ENCODE measurements at regions not wholly inside any gene's neighbourhood (a gene's known extent, or its start where the extent isn't known, plus 50 kb on each side); places are given as distances from the start of the nearest gene placed in this dataset.
"Not testable (repeated sequence)": the region's sequence is repeated elsewhere in the genome, so short reads cannot be mapped to it uniquely, and the experiment has no call there.

- DNase-seq = no peak
These were observed 592.9 kb downstream of the ZNF608 start for GRCh38 chr5:124153588-124153987.

GRCh38 chr5:124148574-124148973 lies 597.9 kb downstream of the ZNF608 start:
- DNase-seq = no peak

DNA sequence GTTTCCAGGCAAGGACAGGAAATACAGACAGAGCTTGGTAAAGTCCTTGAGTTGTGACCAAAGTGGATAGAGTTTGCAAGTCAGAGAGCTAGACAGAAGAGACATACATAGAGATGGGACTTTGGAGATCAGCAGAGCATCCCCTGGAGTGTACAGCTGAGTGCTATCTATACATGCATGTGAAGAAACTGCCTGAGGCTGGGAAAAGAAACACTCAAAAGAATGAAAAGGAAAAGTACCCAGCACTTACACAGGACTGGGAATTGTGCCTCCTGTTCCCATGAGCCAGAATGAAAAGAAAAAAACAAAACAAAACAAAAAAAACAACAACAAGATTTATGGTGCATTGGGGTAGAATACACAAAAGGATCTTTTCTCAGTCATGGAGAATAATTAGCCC lies 606.4 kb downstream of the ZNF608 start:
- DNase-seq = no peak

GRCh38 chr5:124139477-124139876 lies 607.0 kb downstream of the ZNF608 start:
- no peak for DNase-seq

DNA sequence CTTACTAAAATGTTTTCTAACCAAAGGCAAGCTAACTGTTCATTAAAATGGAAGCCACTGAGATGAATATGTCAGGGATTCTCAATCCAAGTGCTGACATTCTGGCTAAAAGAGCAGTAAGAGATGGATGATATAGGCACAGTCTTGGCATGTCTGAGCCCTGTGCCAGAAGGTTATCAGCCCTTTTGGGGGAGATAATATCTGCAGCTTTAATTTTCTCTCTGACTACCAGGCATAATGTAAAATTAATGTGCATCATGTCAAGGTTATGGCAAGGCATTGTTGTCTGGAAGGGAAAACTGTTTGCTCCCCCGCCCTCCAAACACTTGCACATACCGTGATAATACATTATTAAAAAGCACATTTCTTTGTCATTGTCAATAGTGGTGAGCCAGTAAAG lies 609.8 kb downstream of the ZNF608 start:
- no peak for DNase-seq

DNA sequence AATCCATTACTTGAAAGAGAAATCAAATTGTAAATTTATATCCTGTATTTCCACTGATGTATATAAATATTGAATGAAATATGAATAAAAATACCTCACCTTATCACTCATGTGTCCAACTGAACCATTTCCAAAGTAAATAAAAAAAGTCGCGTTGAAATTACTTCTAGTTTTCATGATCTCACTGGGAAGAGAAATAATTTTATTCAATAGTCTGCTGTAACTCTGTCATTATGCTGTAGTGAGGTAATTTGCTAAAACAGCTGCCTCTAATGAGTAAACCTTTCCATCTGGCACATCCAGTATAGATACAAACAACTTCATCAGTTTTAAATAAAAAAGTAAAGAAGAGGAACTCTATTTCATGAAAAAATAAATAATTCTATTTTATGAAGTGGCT lies 611.5 kb downstream of the ZNF608 start:
- DNase-seq = no peak

DNA sequence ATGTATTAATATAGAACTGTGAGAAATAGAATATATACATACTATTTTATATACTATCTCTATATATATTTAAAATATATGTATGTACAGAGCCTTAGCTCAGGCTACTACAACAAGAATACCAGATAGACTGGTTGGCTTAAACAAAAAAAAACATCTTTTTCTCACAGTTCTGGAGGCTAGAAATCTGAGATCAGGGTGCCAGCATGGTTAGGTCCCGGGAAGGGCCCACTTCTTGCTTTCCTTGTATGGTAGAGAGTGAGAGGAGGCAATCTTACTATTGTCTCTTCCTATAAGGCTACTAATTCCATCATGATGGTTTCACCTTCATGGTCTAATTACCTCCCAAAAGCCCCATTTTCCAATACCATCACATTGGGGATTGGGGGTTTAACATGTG lies 613.0 kb downstream of the ZNF608 start:
- DNase-seq = no peak

- no peak for DNase-seq
These were observed 613.6 kb downstream of the ZNF608 start for GRCh38 chr5:124132843-124133242.

GRCh38 chr5:124131466-124131865 lies 615.0 kb downstream of the ZNF608 start:
- no peak for DNase-seq

DNA sequence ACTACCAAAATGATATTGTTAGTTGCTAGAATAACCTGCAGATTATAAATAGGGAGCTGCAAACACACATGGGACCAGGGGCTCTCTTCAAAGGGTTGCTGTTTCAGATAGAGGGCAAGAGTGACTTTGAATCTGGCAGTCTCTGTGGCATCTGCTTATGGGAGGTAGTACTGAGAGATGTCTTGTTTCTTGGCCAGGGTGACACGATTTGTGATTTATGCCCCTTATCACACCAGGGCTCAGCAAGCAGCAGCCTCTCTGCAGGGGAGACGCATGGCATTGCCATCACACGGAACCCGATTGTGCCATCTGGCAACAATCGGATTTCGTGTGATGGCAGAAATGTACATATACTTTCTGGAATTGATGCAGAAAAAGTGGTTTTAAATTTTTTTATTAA lies 615.6 kb downstream of the ZNF608 start:
- DNase-seq = no peak

- DNase-seq = no peak
These were observed 616.9 kb downstream of the CSNK1G3 start for GRCh38 chr5:124128867-124129266.

GRCh38 chr5:124126504-124127217 lies 614.7 kb downstream of the CSNK1G3 start:
- DNase-seq = no peak

DNA sequence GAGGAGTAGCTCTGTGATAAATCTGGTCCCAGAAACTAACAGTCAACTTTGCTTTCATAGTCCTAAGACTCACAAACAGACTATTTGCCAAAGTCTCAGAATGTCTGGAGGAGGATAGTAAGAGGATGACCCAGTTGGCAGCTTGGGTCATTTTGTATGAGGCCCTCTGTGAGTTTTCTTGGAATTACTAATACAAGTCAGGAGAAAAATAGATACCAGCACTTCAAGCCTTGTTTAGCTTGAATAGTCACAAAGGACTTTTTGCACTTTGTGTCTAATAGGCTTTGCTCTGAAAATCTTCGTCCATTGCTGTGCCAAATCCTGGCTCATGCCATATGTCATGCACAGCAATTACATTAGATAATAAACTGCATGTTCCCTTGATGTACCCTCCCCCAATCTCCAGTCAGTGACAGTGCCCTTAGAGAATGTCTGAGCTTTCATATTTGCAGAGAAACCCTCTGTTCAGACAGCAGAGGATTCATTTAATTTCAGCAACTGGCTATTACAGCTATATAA lies 612.8 kb downstream of the CSNK1G3 start:
- DNase-seq = no peak

GRCh38 chr5:124121198-124121597 lies 609.2 kb downstream of the CSNK1G3 start:
- no peak for DNase-seq

GRCh38 chr5:124114911-124115310 lies 602.9 kb downstream of the CSNK1G3 start:
- DNase-seq = no peak

DNA sequence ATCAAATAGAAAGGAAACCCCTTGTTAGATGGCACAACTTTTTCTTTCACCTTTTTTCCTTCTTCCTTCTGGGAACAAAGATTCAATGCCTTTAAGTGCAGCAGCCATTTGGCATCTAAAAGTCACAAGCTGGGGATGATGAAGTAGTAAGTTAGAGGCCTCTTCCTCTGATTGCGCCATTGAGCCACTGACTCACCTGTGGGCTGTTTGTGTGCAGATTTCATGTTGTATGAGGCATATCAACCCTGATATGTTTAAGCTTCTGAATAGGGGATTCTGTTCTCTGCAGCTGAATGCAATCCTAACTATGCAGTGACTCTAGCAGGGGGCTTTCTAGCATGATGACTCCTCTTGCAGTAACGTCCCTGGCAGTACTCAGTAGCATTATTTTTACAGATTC lies 599.9 kb downstream of the CSNK1G3 start:
- no peak for DNase-seq

GRCh38 chr5:124110942-124111341 lies 599.0 kb downstream of the CSNK1G3 start:
- no peak for DNase-seq

GRCh38 chr5:124105326-124105725 lies 593.3 kb downstream of the CSNK1G3 start:
- no peak for DNase-seq

DNA sequence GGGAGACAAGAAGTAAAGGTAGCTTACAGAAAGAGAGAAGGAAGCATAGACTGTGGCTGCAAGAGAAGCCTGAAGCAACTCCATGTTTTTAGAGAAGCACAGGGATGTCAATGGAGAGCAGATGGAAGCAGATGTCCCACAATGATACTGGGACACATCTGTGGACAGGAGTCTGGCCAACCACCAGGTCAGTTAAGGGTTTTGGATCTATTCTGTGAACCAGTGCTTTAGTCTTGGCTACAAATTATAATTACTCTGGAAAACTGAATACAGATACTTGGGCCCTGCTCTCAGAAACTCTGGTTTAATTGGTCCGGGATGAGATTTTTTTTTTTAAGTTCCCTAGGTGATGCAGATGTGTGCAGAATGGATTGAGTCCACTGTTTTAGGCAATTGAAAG lies 592.8 kb downstream of the CSNK1G3 start:
- DNase-seq = no peak

DNA sequence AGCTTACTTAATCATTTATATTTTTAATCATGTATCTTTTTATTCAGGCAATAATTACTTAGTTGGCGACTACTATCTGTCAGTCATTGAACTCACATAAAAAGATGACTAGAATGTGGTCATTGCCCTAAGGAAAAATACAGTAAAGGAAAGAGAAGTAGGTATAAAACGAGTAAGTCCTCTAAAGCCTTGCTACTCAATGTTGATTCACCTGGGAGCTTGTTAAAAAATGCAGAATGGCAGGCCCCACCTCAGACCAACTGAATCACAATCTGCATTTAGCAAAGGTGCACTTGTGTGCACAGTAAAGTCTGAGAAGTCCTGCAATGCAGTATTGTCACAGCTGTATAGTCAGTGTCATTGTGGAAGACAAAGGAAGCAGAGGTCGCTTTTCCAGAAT lies 592.4 kb downstream of the CSNK1G3 start:
- no peak for DNase-seq

- no peak for DNase-seq
These were observed 591.7 kb downstream of the CSNK1G3 start for GRCh38 chr5:124103671-124104070.

DNA sequence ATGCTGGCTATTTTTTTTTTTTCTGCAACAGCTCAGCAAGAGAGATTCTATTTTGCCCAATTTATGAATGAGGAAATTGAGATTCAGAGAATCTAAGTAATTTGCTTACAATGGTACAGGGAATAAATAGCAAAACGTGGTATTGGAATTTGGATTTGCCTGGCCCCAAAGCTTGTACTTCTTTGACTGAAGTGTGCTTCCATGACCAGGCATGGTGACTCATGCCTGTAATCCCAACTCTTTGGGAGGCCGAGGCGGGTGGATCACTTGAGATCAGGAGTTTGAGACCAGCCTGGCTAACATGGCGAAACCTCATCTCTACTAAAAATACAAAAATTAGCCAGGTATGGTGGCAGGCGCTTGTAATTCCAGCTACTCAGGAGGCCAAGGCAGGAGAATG lies 591.1 kb downstream of the CSNK1G3 start:
- DNase-seq = not testable (repeated sequence)

DNA sequence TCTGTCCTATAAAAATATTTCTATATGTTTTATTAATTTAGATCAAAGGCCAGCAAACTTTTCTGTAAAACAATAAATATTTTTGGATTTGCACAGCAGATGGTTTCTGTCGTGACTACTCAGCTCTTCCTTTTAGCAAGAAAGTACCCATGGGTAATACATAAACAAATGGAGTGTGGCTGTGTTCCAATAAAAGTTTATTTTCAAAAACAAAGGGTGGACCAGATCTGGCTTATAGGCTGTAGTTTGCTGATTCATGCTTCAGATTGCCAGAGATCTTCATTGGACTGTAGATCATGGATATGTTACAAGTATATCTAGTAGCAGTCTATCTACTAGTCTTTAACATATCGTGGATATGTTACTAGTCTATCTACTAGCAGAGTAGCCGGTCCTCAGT lies 590.5 kb downstream of the CSNK1G3 start:
- DNase-seq = no peak

- DNase-seq = no peak
These were observed 581.7 kb downstream of the CSNK1G3 start for GRCh38 chr5:124093658-124094057.

- DNase-seq = no peak
These were observed 578.1 kb downstream of the CSNK1G3 start for GRCh38 chr5:124090115-124090514.
